Endodermal cell (in vitro differentiated cells): ENCODE measurements at regions not wholly inside any gene's neighbourhood (a gene's known extent, or its start where the extent isn't known, plus 50 kb on each side); places are given as distances from the start of the nearest gene placed in this dataset.
"Not testable (repeated sequence)": the region's sequence is repeated elsewhere in the genome, so short reads cannot be mapped to it uniquely, and the experiment has no call there.

Experiments
- DNase-seq: peaks from one replicate; pipeline ENCODE4 v3.0.0-alpha.2; 2017
- H3K27ac ChIP-seq: 2 replicates; pipeline ENCODE4 v1.5.1; 2013; ENCODE audit warnings: mild to moderate bottlenecking, low read depth, low read length, moderate library complexity
- H3K27me3 ChIP-seq: 2 replicates; pipeline ENCODE4 v1.6.1; 2013; ENCODE audit warnings: mild to moderate bottlenecking, low read length, moderate library complexity; ENCODE audit not compliant: insufficient read depth, control insufficient read depth, poor library complexity, severe bottlenecking
- H3K36me3 ChIP-seq: 2 replicates; pipeline ENCODE4 v1.7.0; 2013; ENCODE audit warnings: mild to moderate bottlenecking, low read length, moderate library complexity; ENCODE audit not compliant: control insufficient read depth, insufficient read depth
- H3K4me1 ChIP-seq: one replicate; pipeline ENCODE4 v1.7.0; 2013; ENCODE audit warnings: low read length; ENCODE audit not compliant: control insufficient read depth, insufficient read depth
- H3K4me3 ChIP-seq: 2 replicates; pipeline ENCODE4 v1.5.1; 2013; ENCODE audit warnings: mild to moderate bottlenecking, low read length, moderate library complexity
- H3K9ac ChIP-seq: 2 replicates; pipeline ENCODE4 v1.6.1; 2013; ENCODE audit warnings: mild to moderate bottlenecking, low read length, moderate library complexity; ENCODE audit not compliant: poor library complexity, severe bottlenecking; ENCODE audit errors: extremely low read depth
- H3K9me3 ChIP-seq: 2 replicates; pipeline ENCODE4 v1.6.1; 2013; ENCODE audit warnings: mild to moderate bottlenecking, low read length, moderate library complexity; ENCODE audit not compliant: control insufficient read depth
- H3K27ac Mint-ChIP-seq: 2 replicates; pipeline ENCODE4 v1.8.0; 2020; ENCODE audit warnings: mixed read lengths
- H3K27me3 Mint-ChIP-seq: 2 replicates; pipeline ENCODE4 v1.8.0; 2021; ENCODE audit warnings: mild to moderate bottlenecking, mixed read lengths; ENCODE audit not compliant: insufficient read depth
- H3K36me3 Mint-ChIP-seq: 2 replicates; pipeline ENCODE4 v1.8.0; 2020; ENCODE audit warnings: low read depth, mixed read lengths
- H3K4me1 Mint-ChIP-seq: 2 replicates; pipeline ENCODE4 v1.8.0; 2020; ENCODE audit warnings: mixed read lengths
- H3K4me3 Mint-ChIP-seq: 2 replicates; pipeline ENCODE4 v1.8.0; 2020; ENCODE audit warnings: mild to moderate bottlenecking, moderate library complexity, mixed read lengths
- H3K9me3 Mint-ChIP-seq: 2 replicates; pipeline ENCODE4 v1.8.0; 2020; ENCODE audit warnings: mild to moderate bottlenecking, mixed read lengths
- WGBS, 2 experiments: methylation state at CpG; one replicate each; pipeline versions ENCODE4 v1.1.5 to v1.1.7; 2013; ENCODE audit warnings: missing lambda C conversion rate in 2 of 2, mixed read lengths in 1 of 2; ENCODE audit not compliant: insufficient coverage in 1 of 2, insufficient read length in 1 of 2; 5-methylcytosine and 5-hydroxymethylcytosine counted together
- TF ChIP-seq, protein P1 (sequence below): fragments of 200-600 bp; sonication (generic); conservative IDR thresholded peaks from 2 replicates; pipeline ENCODE4 v1.5.0; 2021; ENCODE audit warnings: antibody characterized with exemption, mild to moderate bottlenecking

DNA sequence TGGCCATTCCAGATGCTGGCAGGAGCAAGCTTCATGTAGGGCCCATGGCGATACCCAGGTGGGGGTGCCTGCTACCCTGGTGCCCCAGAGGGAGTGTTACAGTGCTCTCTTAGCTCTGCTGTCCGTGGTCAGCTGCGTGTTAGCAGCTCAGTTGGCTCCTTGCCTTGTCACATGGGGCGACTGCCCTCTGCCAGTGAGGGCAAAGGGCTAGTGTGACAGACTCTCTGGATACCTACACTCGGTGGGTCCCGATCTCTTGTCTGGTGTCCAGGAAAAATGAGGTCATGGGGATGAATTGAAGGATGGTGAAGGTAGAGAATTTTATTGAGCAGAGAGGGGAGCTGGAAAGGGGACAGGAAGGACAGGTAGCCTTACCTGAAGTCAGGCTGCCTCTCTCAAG is 152.2 kb downstream of the CYP26A1 start:
- Histone ChIP-seq H3K9ac (no peak overlapping the region), H3K4me3 (no peak overlapping the region), H3K36me3 (no peaks in the 10 kb centered on the region), H3K27ac (no peak overlapping the region), H3K4me1 (no peaks in the 10 kb centered on the region), H3K9me3 (peaks cover 10% of the 10 kb centered on the region), H3K27me3 (no peaks in the 10 kb centered on the region)
- Mint-ChIP-seq H3K4me3 (no peak overlapping the region), H3K36me3 (peaks cover 13% of the 10 kb centered on the region), H3K27me3 (peaks cover 2% of the 10 kb centered on the region), H3K4me1 (peaks cover 15% of the 10 kb centered on the region), H3K9me3 (peaks cover 20% of the 10 kb centered on the region), H3K27ac (no peak overlapping the region)
- no peak for DNase-seq
- WGBS, 2 experiments, result 87 to 88% methylated on average over 5 to 6 of the region's 6 CpGs
- TF ChIP-seq, protein P1, sequence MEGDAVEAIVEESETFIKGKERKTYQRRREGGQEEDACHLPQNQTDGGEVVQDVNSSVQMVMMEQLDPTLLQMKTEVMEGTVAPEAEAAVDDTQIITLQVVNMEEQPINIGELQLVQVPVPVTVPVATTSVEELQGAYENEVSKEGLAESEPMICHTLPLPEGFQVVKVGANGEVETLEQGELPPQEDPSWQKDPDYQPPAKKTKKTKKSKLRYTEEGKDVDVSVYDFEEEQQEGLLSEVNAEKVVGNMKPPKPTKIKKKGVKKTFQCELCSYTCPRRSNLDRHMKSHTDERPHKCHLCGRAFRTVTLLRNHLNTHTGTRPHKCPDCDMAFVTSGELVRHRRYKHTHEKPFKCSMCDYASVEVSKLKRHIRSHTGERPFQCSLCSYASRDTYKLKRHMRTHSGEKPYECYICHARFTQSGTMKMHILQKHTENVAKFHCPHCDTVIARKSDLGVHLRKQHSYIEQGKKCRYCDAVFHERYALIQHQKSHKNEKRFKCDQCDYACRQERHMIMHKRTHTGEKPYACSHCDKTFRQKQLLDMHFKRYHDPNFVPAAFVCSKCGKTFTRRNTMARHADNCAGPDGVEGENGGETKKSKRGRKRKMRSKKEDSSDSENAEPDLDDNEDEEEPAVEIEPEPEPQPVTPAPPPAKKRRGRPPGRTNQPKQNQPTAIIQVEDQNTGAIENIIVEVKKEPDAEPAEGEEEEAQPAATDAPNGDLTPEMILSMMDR, result no peak

DNA sequence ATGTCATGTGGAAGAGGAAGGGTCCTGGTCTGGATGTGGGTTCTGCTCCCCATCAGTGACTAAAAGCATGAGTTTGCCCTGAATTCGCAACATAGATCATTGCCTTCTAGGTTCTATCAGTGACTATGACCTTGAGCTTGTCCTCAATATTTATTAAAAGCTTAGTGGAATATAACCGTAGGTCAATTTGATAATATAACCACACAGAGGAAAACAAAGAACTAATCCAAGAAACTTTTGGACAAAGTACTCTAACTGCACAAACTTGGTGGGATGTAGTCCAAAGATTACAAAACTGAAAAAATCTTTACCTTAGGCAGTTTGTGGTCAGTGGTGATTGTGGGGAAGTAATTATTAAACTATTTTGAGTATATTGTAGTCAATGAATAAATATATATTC is 152.9 kb downstream of the CYP26A1 start:
- 100% methylated on average over 2 of the region's 2 CpGs; no CpG with 5 or more reads in 1 of the 2 experiments for WGBS, 2 experiments
- H3K9me3 ChIP-seq, result peaks cover 10% of the 10 kb centered on the region
- H3K27me3 ChIP-seq, result no peaks in the 10 kb centered on the region
- TF ChIP-seq, protein P1, result no peak
- peaks cover 2% of the 10 kb centered on the region for H3K27me3 Mint-ChIP-seq
- H3K4me3 ChIP-seq, result no peak overlapping the region
- DNase-seq, result no peak
- no peak overlapping the region for H3K27ac ChIP-seq
- H3K36me3 Mint-ChIP-seq, result peaks cover 13% of the 10 kb centered on the region
- H3K9me3 Mint-ChIP-seq, result peaks cover 20% of the 10 kb centered on the region
- peaks cover 15% of the 10 kb centered on the region for H3K4me1 Mint-ChIP-seq
- no peak overlapping the region for H3K9ac ChIP-seq
- H3K4me1 ChIP-seq, result no peaks in the 10 kb centered on the region
- no peak overlapping the region for H3K4me3 Mint-ChIP-seq
- H3K27ac Mint-ChIP-seq, result no peak overlapping the region
- no peaks in the 10 kb centered on the region for H3K36me3 ChIP-seq

DNA sequence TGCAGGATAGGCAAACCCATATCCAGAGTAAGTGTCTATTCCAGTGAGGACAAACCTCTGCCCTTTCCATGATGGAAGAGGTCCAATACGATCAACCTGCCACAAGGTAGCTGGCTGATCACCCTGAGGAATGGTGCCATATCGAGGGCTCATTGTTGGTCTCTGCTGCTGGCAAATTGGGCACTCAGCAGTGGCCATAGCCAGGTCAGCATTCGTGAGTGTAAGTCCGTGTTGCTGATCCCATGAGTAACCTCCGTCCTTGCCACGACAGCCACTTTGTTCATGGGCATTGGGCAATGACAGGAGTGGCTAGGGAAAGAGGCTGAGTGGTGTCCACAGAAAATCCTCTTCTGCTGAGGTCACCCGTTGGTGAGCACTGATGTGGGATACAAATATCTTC is 156.9 kb downstream of the CYP26A1 start:
- H3K27me3 Mint-ChIP-seq, H3K27me3 ChIP-seq, H3K9me3 Mint-ChIP-seq, H3K9ac ChIP-seq, H3K4me1 ChIP-seq, H3K9me3 ChIP-seq, H3K4me1 Mint-ChIP-seq, H3K4me3 Mint-ChIP-seq, H3K27ac Mint-ChIP-seq, H3K4me3 ChIP-seq, DNase-seq, H3K36me3 ChIP-seq, H3K36me3 Mint-ChIP-seq, H3K27ac ChIP-seq: not testable (repeated sequence)
- WGBS, 2 experiments, result 94 to 95% methylated on average over 6 to 7 of the region's 7 CpGs

DNA sequence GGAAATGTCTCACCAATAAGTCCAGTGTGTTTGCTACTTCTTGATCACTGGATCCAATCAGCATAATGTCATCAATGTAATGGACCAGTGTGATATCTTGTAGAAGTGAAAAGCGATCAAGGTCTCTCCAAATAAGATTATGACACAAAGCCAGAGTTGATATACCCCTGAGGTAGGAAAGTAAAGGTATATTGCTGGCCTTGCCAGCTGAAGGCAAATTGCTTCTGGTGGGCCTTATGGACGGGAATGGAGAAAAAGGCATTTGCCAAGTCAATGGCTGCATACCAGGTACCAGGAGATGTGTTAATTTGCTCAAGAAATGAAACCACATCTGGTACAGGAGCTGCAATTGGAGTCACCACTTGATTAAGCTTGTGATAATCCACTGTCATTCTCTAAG is 158.5 kb downstream of the CYP26A1 start:
- not testable (repeated sequence) for H3K9ac ChIP-seq, H3K27me3 Mint-ChIP-seq, H3K9me3 Mint-ChIP-seq, H3K36me3 Mint-ChIP-seq, H3K4me3 Mint-ChIP-seq, H3K9me3 ChIP-seq, H3K27ac ChIP-seq, H3K27ac Mint-ChIP-seq, H3K4me3 ChIP-seq, DNase-seq, H3K36me3 ChIP-seq, H3K27me3 ChIP-seq, H3K4me1 ChIP-seq
- WGBS, 2 experiments, result 80 to 84% methylated on average over 2 of the region's 2 CpGs
- peaks cover 16% of the 10 kb centered on the region for H3K4me1 Mint-ChIP-seq

DNA sequence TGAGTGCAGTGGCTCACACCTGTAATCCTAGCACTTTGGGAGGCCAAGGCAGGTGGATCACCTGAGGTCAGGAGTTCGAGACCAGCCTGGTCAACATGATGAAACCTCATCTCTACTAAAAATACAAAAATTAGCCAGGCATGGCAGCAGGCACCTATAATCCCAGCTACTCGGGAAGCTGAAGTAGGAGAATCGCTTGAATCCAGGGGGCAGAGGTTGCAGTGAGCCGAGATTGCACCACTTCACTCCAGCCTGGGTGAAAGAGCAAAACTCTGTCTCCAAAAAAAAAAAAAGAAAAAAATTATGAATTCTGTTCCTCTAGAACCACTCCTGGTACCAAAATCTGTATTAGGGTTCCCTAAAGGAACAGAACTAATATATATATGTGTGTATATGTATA is 161.2 kb downstream of the CYP26A1 start:
- not testable (repeated sequence) for H3K36me3 ChIP-seq, H3K27me3 Mint-ChIP-seq, H3K4me1 ChIP-seq, H3K9me3 Mint-ChIP-seq, H3K9ac ChIP-seq, H3K27ac ChIP-seq, H3K27me3 ChIP-seq, H3K9me3 ChIP-seq, H3K4me3 ChIP-seq, H3K27ac Mint-ChIP-seq, DNase-seq, H3K4me3 Mint-ChIP-seq, H3K36me3 Mint-ChIP-seq
- WGBS, 2 experiments, result 83 to 95% methylated on average over 2 to 4 of the region's 4 CpGs
- peaks cover 24% of the 10 kb centered on the region for H3K4me1 Mint-ChIP-seq
